HG03439 (cell line): ENCODE measurements at regions not wholly inside any gene's neighbourhood (a gene's known extent, or its start where the extent isn't known, plus 50 kb on each side); places are given as distances from the start of the nearest gene placed in this dataset.
"Not testable (repeated sequence)": the region's sequence is repeated elsewhere in the genome, so short reads cannot be mapped to it uniquely, and the experiment has no call there.

ENCODE experiments used
- ATAC-seq: cut with Tn5 transposase; IDR thresholded peaks from one replicate; pipeline ENCODE4 v1.9.1; 2021; ENCODE audit warnings: mild to moderate bottlenecking, moderate library complexity; ENCODE audit not compliant: unreplicated experiment

DNA sequence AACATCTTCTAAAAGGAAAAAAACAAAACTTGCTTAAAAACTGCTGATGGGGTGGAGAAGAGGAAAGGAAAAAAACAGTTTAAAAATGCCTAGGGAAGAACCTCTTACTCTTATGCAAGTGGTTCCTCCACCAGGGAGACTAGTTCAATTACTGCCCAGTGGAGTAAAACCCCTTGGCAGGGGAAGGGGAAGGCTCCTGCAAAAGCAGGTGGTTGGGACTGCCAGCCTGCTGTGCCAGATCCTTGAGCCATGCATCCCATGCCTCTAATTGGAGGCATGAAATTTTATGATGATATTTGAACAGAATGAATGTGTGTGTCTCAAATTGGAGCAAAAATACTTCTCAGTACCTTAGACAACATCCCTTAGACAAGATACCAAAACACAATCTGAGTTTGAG, 118.8 kb downstream of the FSCB start:
- no peak for ATAC-seq

DNA sequence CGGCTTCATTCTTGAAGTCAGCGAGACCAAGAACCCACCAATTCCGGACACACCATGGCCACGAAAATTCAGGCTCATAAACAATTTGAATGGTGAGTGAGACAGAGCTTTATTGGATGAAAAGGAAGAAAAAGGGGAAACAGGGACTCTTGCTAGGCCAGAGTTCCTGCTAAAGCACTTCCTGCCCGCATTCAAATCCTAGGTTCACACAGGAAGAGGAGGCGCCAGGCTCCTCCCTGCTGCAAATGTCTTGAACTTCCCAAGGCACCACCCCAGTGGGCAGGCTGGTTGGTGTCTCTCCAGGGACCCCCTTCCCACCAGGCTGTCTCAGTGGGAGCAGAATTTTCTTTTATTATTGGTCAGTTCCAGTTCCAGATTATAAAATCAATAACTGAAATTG, 121.2 kb downstream of the FSCB start:
- no peak for ATAC-seq

DNA sequence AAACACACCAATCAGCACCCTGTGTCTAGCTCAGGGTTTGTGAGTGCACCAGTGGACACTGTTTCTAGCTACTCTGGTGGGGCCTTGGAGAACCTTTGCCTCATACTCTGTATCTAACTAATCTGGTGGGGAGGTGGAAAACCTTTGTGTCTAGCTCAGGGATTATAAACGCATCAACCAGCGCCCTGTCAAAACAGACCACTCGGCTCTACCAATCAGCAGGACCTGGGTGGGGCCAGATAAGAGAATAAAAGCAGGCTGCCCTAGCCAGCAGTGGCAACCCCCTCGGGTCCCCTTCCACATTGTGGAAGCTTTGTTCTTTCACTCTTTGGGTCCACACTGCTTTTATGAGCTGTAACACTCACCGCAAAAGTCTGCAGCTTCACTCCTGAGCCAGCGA, 121.8 kb downstream of the FSCB start:
- not testable (repeated sequence) for ATAC-seq

DNA sequence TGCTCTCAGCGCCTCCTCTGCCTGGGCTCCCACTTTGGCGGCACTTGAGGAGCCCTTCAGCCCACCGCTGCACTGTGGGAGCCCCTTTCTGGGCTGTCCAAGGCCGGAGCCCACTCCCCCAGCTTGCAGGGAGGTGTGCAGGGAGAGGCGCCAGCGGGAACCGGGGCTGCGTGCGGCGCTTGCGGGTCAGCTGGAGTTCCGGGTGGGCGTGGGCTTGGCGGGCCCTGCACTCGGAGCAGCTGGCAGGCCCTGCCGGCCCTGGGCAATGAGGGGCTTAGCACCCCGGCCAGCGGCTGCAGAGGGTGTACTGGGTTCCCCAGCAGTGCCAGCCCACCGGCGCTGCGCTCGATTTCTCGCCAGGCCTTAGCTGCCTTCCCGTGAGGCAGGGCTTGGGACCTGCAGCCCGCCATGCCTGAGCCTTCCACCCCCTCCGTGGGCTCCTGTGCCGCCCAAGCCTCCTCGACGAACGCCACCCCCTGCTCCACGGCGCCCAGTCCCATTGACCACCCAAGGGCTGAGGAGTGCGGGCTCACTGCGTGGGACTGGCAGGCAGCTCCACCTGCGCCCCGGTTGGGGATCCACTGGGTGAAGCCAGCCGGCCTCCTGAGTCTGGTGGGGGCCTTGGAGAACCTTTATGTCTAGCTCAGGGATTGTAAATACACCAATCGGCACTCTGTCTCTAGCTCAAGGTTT, 122.3 kb downstream of the FSCB start:
- not testable (repeated sequence) for ATAC-seq

DNA sequence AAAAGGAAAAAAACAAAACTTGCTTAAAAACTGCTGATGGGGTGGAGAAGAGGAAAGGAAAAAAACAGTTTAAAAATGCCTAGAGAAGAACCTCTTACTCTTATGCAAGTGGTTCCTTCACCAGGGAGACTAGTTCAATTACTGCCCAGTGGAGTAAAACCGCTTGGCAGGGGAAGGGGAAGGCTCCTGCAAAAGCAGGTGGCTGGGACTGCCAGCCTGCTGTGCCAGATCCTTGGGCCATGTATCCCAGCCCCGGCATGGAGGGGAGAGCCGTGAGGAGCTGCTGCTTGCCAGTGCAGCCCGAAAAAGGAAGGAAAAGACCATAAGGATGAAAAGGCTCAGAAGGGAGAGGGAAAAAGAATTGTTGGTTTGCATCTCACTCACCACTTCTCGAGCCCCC, 123.0 kb downstream of the FSCB start:
- ATAC-seq, result no peak

GRCh38 chr14:44383636-44384035, 123.4 kb downstream of the FSCB start:
- no peak for ATAC-seq

GRCh38 chr14:44379292-44379977, 127.6 kb downstream of the FSCB start:
- ATAC-seq, result no peak

GRCh38 chr14:44374906-44375305, 132.2 kb downstream of the FSCB start:
- ATAC-seq, result no peak

- no peak for ATAC-seq
Measured at GRCh38 chr14:44372807-44373489, 134.1 kb downstream of the FSCB start.

DNA sequence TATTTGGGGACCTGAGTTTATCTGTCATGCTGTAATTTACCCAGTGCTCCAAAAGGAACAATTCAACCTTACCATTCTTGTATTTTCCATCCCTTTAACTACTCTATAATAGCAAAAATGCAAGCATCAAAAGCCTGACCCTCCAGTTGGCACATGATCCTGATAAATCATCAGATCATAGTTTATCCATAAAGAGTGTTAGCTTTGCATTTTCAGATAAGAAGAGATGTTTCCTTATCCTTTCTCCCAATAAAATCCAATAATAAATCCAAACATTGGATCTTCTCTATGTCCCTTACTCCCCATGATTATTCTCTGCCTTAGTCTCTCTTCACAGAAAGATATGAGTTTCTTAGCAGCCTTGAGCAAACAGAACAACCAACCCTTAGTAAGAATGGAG, 134.9 kb downstream of the FSCB start:
- no peak for ATAC-seq

- no peak for ATAC-seq
Measured at GRCh38 chr14:44370727-44371126, 136.4 kb downstream of the FSCB start.

DNA sequence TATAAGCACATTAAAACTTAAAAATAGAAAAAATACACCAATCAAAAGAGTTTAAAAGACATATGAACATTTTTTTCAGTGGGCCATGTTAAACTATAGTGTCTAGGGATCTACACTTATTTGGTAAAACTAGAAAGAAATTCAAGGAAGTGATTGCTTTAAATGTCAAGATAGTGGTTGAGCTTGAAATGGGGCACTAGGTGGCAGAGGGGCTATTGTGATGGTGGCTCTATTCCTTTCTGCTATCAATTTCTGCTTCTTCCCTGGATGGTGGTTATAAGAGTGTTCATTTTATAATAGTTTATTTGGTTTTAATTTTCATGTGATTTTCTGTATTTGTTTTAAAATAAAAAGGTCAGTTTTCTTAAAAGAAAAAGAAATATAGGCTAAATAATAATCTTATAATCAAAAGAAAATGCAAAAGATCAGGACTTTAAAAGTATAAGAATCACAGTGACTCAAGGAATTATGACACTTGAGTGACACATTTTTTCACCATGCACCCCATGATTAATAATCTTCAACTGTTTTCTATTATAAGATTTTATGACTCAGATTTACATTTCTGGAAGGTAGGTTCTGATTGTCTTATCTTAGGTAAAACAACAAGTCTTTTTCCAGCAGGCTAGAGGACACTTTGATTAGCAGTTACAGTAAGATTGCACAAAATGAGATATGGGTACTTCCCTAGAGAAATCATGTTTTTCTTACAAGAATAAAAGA, 137.5 kb downstream of the FSCB start:
- ATAC-seq, result no peak

DNA sequence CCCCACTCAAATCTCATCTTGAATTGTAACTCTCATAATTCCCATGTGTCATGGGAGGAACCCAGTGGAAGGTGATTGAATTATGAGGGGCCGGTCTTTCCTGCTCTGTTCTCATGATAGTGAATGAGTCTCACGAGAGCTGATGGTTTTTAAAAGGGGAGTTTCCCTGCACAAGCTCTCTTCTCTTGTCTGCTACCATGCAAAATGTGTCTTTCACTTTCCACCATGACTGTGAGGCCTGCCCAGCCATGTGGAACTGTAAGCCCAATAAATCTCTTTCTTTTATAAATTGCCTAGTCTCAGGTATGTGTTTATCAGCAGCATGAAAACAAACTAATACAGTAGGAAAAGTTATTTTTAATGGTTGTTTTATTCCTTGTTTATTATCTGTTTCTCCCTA, 146.0 kb downstream of the FSCB start:
- no peak for ATAC-seq

- ATAC-seq, result no peak
Measured at GRCh38 chr14:44353805-44354204, 153.3 kb downstream of the FSCB start.

- ATAC-seq, result no peak
Measured at GRCh38 chr14:44352201-44352600, 154.9 kb downstream of the FSCB start.

- no peak for ATAC-seq
Measured at GRCh38 chr14:44347316-44347715, 159.8 kb downstream of the FSCB start.

DNA sequence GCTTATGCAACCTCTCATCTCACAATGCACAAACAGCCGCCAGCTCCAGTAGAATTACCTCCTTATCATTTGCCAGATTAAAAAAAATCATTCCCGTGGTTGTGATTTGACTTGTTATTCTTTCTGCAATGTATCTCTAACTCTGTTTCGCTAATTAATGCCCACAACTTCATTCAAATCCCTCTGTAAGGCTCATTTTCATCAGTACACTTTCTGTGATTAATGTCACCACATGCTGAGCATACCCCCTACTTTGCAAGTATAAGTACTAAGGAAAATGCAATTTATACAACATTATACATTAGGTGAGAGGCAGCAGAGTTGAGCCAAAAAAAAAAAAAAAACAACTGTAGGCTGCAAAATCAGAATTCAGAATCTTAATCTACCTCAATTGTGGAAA, 166.0 kb downstream of the FSCB start:
- ATAC-seq, result no peak

DNA sequence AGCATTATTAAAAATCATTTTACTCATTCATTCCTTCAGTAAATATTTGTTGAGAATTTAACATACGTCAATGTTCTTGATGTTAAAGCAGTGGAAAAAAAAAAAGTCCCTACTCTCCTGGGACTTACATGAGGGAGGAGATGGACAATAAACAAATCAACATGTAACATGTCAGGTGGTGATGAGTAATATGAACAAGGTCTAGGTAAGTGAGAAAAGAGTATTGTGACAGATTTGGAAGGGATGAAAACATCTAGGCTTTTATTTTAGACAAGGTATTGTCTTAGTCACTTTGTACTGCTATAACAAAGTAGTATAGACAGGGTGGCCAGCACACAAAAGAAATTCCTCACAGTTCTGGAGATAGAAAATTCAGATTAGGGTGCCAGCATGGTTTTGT, 167.2 kb downstream of the FSCB start:
- ATAC-seq, result no peak

GRCh38 chr14:44339231-44339630, 167.9 kb downstream of the FSCB start:
- no peak for ATAC-seq

- no peak for ATAC-seq
Measured at GRCh38 chr14:44317441-44317746, 189.7 kb downstream of the FSCB start.

- peak; percentile 98 for ATAC-seq
Measured at GRCh38 chr14:44316647-44317440, 190.2 kb downstream of the FSCB start.
